H1 (cell line): ENCODE measurements at regions not wholly inside any gene's neighbourhood (a gene's known extent, or its start where the extent isn't known, plus 50 kb on each side); places are given as distances from the start of the nearest gene placed in this dataset.

Experiments used
- CTCF ChIA-PET: fragments of 300-600 bp; sonication (Branson Sonifier 250); formaldehyde crosslinking; loops from one replicate; lab custom pipeline; 2021; ENCODE audit not compliant: partially characterized antibody; lab: Charles Lee
- POLR2A ChIA-PET: fragments of 300-600 bp; sonication (Branson Sonifier 250); formaldehyde crosslinking; loops from one replicate; lab custom pipeline; 2021; ENCODE audit warnings: inconsistent platforms; ENCODE audit not compliant: partially characterized antibody; lab: Charles Lee
- DNase-seq, 2 experiments: peaks; one replicate each; pipeline versions ENCODE4 v3.0.0 to v3.0.0-alpha.2; 2010 to 2022; ENCODE audit warnings: low spot score in 2 of 2, low read depth in 1 of 2, mixed read lengths in 1 of 2
- FAIRE-seq: peaks from 2 replicates; lab custom pipeline; 2011; peaks lifted over from hg19 to GRCh38; lab: Jason Lieb, UNC
- H2AFZ ChIP-seq: 2 replicates; pipeline ENCODE4 v1.8.1; 2012; ENCODE audit warnings: low read length, inconsistent platforms
- H2AK5ac ChIP-seq: 2 replicates; pipeline ENCODE4 v1.6.1; 2013; ENCODE audit warnings: low read depth, low read length
- H2BK120ac ChIP-seq: replicated peaks from 2 replicates; pipeline ENCODE3; 2013; ENCODE audit warnings: low read depth, low read length, inconsistent platforms
- H2BK12ac ChIP-seq: 2 replicates; pipeline ENCODE4 v1.6.1; 2013; ENCODE audit warnings: low read depth, low read length
- H2BK15ac ChIP-seq: 2 replicates; pipeline ENCODE4 v1.6.1; 2013; ENCODE audit warnings: low read length
- H2BK20ac ChIP-seq: 2 replicates; pipeline ENCODE4 v1.6.1; 2013; ENCODE audit warnings: low read length
- H2BK5ac ChIP-seq: 2 replicates; pipeline ENCODE4 v1.6.1; 2013; ENCODE audit warnings: low read depth, low read length
- H3K14ac ChIP-seq: 2 replicates; pipeline ENCODE4 v1.6.1; 2013; ENCODE audit warnings: inconsistent platforms; ENCODE audit not compliant: insufficient read length
- H3K18ac ChIP-seq: 2 replicates; pipeline ENCODE4 v1.6.1; 2013; ENCODE audit warnings: low read length; ENCODE audit errors: extremely low read depth
- H3K23ac ChIP-seq: 2 replicates; pipeline ENCODE4 v1.6.1; 2013; ENCODE audit warnings: inconsistent platforms; ENCODE audit not compliant: insufficient read length
- H3K23me2 ChIP-seq: 2 replicates; pipeline ENCODE4 v1.6.1; 2013; ENCODE audit warnings: low read depth, low read length
- H3K27ac ChIP-seq: 2 replicates; pipeline ENCODE4 v1.6.1; 2011; ENCODE audit warnings: low read depth, low read length, inconsistent platforms
- H3K27me3 ChIP-seq, 4 experiments: replicated peaks in 1 of 4; 1 replicate in 1 of 4; 2 replicates in 3 of 4; pipeline versions ENCODE4 v1.6.1 to v1.8.1; 2011 to 2013; ENCODE audit warnings: low read length in 3 of 4, mild to moderate bottlenecking in 3 of 4, inconsistent platforms in 2 of 4, mixed read lengths in 2 of 4, moderate library complexity in 1 of 4; ENCODE audit not compliant: control insufficient read depth in 3 of 4, insufficient read depth in 3 of 4; ENCODE audit errors: extremely low read depth in 1 of 4
- H3K36me3 ChIP-seq, 4 experiments: 2 replicates each; pipeline versions ENCODE4 v1.6.1 to v1.8.1; 2011 to 2013; ENCODE audit warnings: mild to moderate bottlenecking in 4 of 4, low read length in 3 of 4, moderate library complexity in 2 of 4, control low read depth in 1 of 4, inconsistent platforms in 1 of 4; ENCODE audit not compliant: insufficient read depth in 4 of 4, control insufficient read depth in 2 of 4
- H3K4ac ChIP-seq: replicated peaks from 2 replicates; pipeline ENCODE3; 2013; ENCODE audit warnings: low read length, low read depth, mixed read lengths, inconsistent platforms; ENCODE audit not compliant: insufficient read length
- H3K4me1 ChIP-seq, 4 experiments: replicated peaks in 1 of 4; 1 replicate in 1 of 4; 2 replicates in 3 of 4; pipeline versions ENCODE4 v1.6.1 to v1.8.1; 2011 to 2013; ENCODE audit warnings: low read length in 3 of 4, inconsistent platforms in 2 of 4, mixed read lengths in 1 of 4; ENCODE audit not compliant: insufficient read depth in 4 of 4, control insufficient read depth in 3 of 4
- H3K4me2 ChIP-seq, 2 experiments: 2 replicates each; pipeline versions ENCODE4 v1.6.1 to v1.8.1; 2011 to 2013; ENCODE audit warnings: low read depth in 2 of 2, low read length in 2 of 2, control low read depth in 1 of 2, inconsistent platforms in 1 of 2, mild to moderate bottlenecking in 1 of 2; ENCODE audit not compliant: insufficient read depth in 1 of 2
- H3K4me3 ChIP-seq, 4 experiments: fragments of 200-600, 300-600 bp in 1 of 4; sonication (generic), shearing (Covaris generic), sonication (Bioruptor Twin) in 1 of 4; 2 replicates each; pipeline versions ENCODE4 v1.5.1 to v1.8.1; 2011 to 2016; ENCODE audit warnings: low read length in 4 of 4, low read depth in 3 of 4, control low read depth in 2 of 4, inconsistent platforms in 2 of 4, mild to moderate bottlenecking in 2 of 4, mixed read lengths in 1 of 4, moderate library complexity in 1 of 4; ENCODE audit not compliant: insufficient read depth in 2 of 4; ENCODE audit errors: extremely low read depth in 1 of 4
- H3K56ac ChIP-seq: replicated peaks from 2 replicates; pipeline ENCODE3; 2013; ENCODE audit warnings: low read depth, mild to moderate bottlenecking, mixed read lengths, low read length, inconsistent platforms; ENCODE audit not compliant: insufficient read length
- H3K79me1 ChIP-seq: 2 replicates; pipeline ENCODE4 v1.6.1; 2013; ENCODE audit warnings: low read depth, low read length, control low read depth
- H3K79me2 ChIP-seq, 2 experiments: 2 replicates each; pipeline versions ENCODE4 v1.6.1 to v1.8.1; 2012 to 2013; ENCODE audit warnings: low read length in 2 of 2, mild to moderate bottlenecking in 2 of 2, inconsistent platforms in 1 of 2; ENCODE audit not compliant: insufficient read depth in 2 of 2, control insufficient read depth in 1 of 2
- H3K9ac ChIP-seq, 4 experiments: replicated peaks in 1 of 4; 1 replicate in 1 of 4; 2 replicates in 3 of 4; pipeline versions ENCODE4 v1.6.1 to v1.8.1; 2011 to 2013; ENCODE audit warnings: low read depth in 3 of 4, low read length in 3 of 4, control low read depth in 2 of 4, mild to moderate bottlenecking in 2 of 4, moderate library complexity in 2 of 4, inconsistent platforms in 1 of 4; ENCODE audit errors: extremely low read depth in 1 of 4
- H3K9me3 ChIP-seq, 2 experiments: 2 replicates each; pipeline versions ENCODE4 v1.6.1 to v1.8.1; 2012 to 2013; ENCODE audit warnings: mild to moderate bottlenecking in 2 of 2, moderate library complexity in 2 of 2, control low read depth in 1 of 2, inconsistent platforms in 1 of 2, low read depth in 1 of 2, low read length in 1 of 2, mixed read lengths in 1 of 2; ENCODE audit not compliant: insufficient read depth in 2 of 2
- H4K20me1 ChIP-seq, 2 experiments: replicated peaks in 1 of 2; 2 replicates each; pipeline versions ENCODE3 to v1.8.1; 2011 to 2013; ENCODE audit warnings: inconsistent platforms in 2 of 2, low read length in 2 of 2, mild to moderate bottlenecking in 1 of 2; ENCODE audit not compliant: insufficient read depth in 2 of 2, control insufficient read depth in 1 of 2
- H4K5ac ChIP-seq: 2 replicates; pipeline ENCODE4 v1.6.1; 2013; ENCODE audit warnings: low read length, low read depth, mixed read lengths, inconsistent platforms; ENCODE audit not compliant: insufficient read length
- H4K8ac ChIP-seq: 2 replicates; pipeline ENCODE4 v1.8.0; 2013; ENCODE audit warnings: mild to moderate bottlenecking, moderate library complexity, low read length, inconsistent platforms; ENCODE audit not compliant: insufficient read depth; ENCODE audit errors: extremely low read depth
- H4K91ac ChIP-seq: replicated peaks from 2 replicates; pipeline ENCODE3; 2013; ENCODE audit warnings: low read length, mixed read lengths, inconsistent platforms; ENCODE audit not compliant: insufficient read length
- BRCA1 ChIP-seq: IDR thresholded peaks from 2 replicates; pipeline ENCODE4 v1.6.1; 2012; ENCODE audit warnings: low read depth, low read length, improper control_type of control experiment
- CHD1 ChIP-seq: IDR thresholded peaks from 2 replicates; pipeline ENCODE4 v1.6.1; 2012; ENCODE audit warnings: low read depth, low read length, improper control_type of control experiment
- HDAC2 ChIP-seq, 2 experiments: fragments of 300-600 bp in 1 of 2; sonication (generic) in 1 of 2; IDR thresholded peaks; 2 replicates each; pipeline ENCODE4 v1.6.1; 2011 to 2012; ENCODE audit warnings: low read depth in 2 of 2, low read length in 2 of 2, mild to moderate bottlenecking in 2 of 2, moderate library complexity in 2 of 2, borderline replicate concordance in 1 of 2, inconsistent platforms in 1 of 2
- HDAC6 ChIP-seq: IDR thresholded peaks from one replicate; pipeline ENCODE4 v1.7.1; 2012; ENCODE audit warnings: low read depth, mild to moderate bottlenecking, inconsistent platforms, low read length, moderate library complexity
- JUN ChIP-seq: IDR thresholded peaks from 2 replicates; pipeline ENCODE4 v1.6.1; 2011; ENCODE audit warnings: low read depth, mild to moderate bottlenecking, improper control_type of control experiment, low read length
- KDM4A ChIP-seq: IDR thresholded peaks from one replicate; pipeline ENCODE4 v1.7.1; 2012; ENCODE audit warnings: low read depth, mild to moderate bottlenecking, moderate library complexity, low read length, inconsistent platforms; ENCODE audit not compliant: severe bottlenecking
- NANOG ChIP-seq: IDR thresholded peaks from 2 replicates; pipeline ENCODE4 v1.6.1; 2011; ENCODE audit warnings: low read length, low read depth, mild to moderate bottlenecking, inconsistent platforms; ENCODE audit not compliant: insufficient read depth, poor library complexity, severe bottlenecking
- POLR2A ChIP-seq, 2 experiments: IDR thresholded peaks; 1 replicate in 1 of 2; 2 replicates in 1 of 2; pipeline ENCODE4 v1.6.1; 2011; ENCODE audit warnings: low read depth in 2 of 2, low read length in 2 of 2, mild to moderate bottlenecking in 2 of 2; ENCODE audit errors: control extremely low read depth in 1 of 2
- POU5F1 ChIP-seq: IDR thresholded peaks from 2 replicates; pipeline ENCODE4 v1.6.1; 2011; ENCODE audit warnings: low read depth, mild to moderate bottlenecking, low read length, moderate library complexity
- SAP30 ChIP-seq: fragments of 300-600 bp; sonication (generic); IDR thresholded peaks from 2 replicates; pipeline ENCODE4 v1.7.1; 2012; ENCODE audit warnings: low read length, moderate library complexity, mild to moderate bottlenecking, inconsistent platforms; ENCODE audit not compliant: insufficient read depth, insufficient replicate concordance
- SIX5 ChIP-seq: IDR thresholded peaks from 2 replicates; pipeline ENCODE4 v1.6.1; 2011; ENCODE audit warnings: mild to moderate bottlenecking, low read depth, low read length
- SP1 ChIP-seq: IDR thresholded peaks from 2 replicates; pipeline ENCODE4 v1.6.1; 2011; ENCODE audit warnings: low read depth, low read length
- TAF1 ChIP-seq: IDR thresholded peaks from 2 replicates; pipeline ENCODE4 v1.6.1; 2011; ENCODE audit warnings: mild to moderate bottlenecking, low read depth, low read length
- TAF7 ChIP-seq: optimal IDR thresholded peaks from 2 replicates; pipeline ENCODE3; 2011; ENCODE audit warnings: low read depth, mild to moderate bottlenecking, inconsistent platforms, low read length, moderate library complexity, borderline replicate concordance
- TBP ChIP-seq: IDR thresholded peaks from 2 replicates; pipeline ENCODE4 v1.6.1; 2011; ENCODE audit warnings: low read depth, low read length, improper control_type of control experiment
- YY1 ChIP-seq: IDR thresholded peaks from 2 replicates; pipeline ENCODE4 v1.6.1; 2011; ENCODE audit warnings: low read depth, mild to moderate bottlenecking, low read length
- WGBS, 2 experiments: shearing (Covaris generic) in 1 of 2; methylation state at CpG; one replicate each; pipeline versions ENCODE4 v1.1.6 to v1.1.7; 2013 to 2015; ENCODE audit warnings: low lambda C conversion rate in 2 of 2, mixed read lengths in 2 of 2, inconsistent platforms in 1 of 2, low coverage in 1 of 2, missing lambda C conversion rate in 1 of 2; ENCODE audit not compliant: insufficient replicate concordance in 2 of 2, insufficient coverage in 1 of 2, insufficient read length in 1 of 2; ENCODE audit errors: extremely low coverage in 1 of 2, missing lambda C conversion rate in 1 of 2; 5-methylcytosine and 5-hydroxymethylcytosine counted together

DNA sequence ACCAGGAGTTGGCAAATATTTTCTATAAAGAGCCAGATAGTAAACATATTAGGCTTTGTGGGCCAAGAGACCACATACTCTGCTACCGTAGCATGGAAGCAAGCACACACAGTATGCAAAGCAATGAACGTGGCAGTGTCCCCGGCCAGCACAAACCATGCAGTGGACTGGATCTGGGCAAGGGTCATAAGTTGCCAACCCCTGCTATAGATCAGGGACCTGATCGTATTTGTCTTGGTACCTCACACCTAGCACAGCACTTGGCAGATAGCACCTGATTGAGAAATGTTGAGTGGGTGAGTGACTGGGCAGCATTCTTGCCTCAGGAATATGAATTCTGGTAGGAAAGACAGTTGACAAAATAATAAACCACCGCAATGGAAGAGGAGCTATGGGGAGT is 331.9 kb downstream of the FGFR2 start:
- Histone ChIP-seq H3K79me1 (no peaks in the 10 kb centered on the region), H3K36me3 (no peaks in the 10 kb centered on the region), H3K14ac (no peak overlapping the region), H2BK120ac (no peak overlapping the region), H3K27me3 (peaks cover 0 to 2% (median 0%) of the 10 kb centered on the region in 4 experiments; a peak in 1 of 7 replicates), H3K9me3 (no peaks in the 10 kb centered on the region), H2BK5ac (0 out of 2 replicates have a peak overlapping the region, but pooled peaks have one; percentile 18), H4K5ac (no peak overlapping the region), H4K20me1 (no peaks in the 10 kb centered on the region), H2AK5ac (no peak overlapping the region), H3K4me3 (no peak overlapping the region), H3K4ac (no peak overlapping the region), H2AFZ (no peak overlapping the region), H3K4me2 (no peak overlapping the region), H3K79me2 (0 out of 4 replicates have a peak, but pooled peaks cover 0 to 2% of the 10 kb centered on the region in 2 experiments), H3K4me1 (peaks cover 0 to 3% (median 2%) of the 10 kb centered on the region in 4 experiments; a peak in 2 of 7 replicates), H3K18ac (no peak overlapping the region), H3K27ac (no peak overlapping the region), H4K8ac (no peak overlapping the region), H3K23ac (no peak overlapping the region), H3K56ac (no peak overlapping the region), H4K91ac (no peak overlapping the region), H2BK15ac (no peak overlapping the region), H2BK12ac (no peak overlapping the region), H3K9ac (no peak overlapping the region), H3K23me2 (no peaks in the 10 kb centered on the region), H2BK20ac (no peak overlapping the region)
- ChIA-PET POLR2A (no interaction called here), CTCF (no interaction called here)
- DNase-seq (no peak), FAIRE-seq (no peak)
- 74% methylated on average over 5 of the region's 5 CpGs; no CpG with 5 or more reads in 1 of the 2 experiments for WGBS, 2 experiments
- TF ChIP-seq BRCA1: no peak
- TF ChIP-seq HDAC6: no peak
- no peak for TF ChIP-seq SAP30
- TF ChIP-seq TBP: no peak
- no peak for TF ChIP-seq JUN
- no peak for TF ChIP-seq POLR2A (IDR thresholded peaks at IDR 0.05; ENCODE audit: control extremely low read depth in 1 of 2, low read depth in 2 of 2, low read length in 2 of 2)
- TF ChIP-seq SP1: no peak
- no peak for TF ChIP-seq TAF1
- TF ChIP-seq YY1: no peak
- TF ChIP-seq NANOG: no peak
- no peak for TF ChIP-seq CHD1
- no peak for TF ChIP-seq TAF7
- TF ChIP-seq POU5F1: no peak
- TF ChIP-seq SIX5: no peak
- no peak for TF ChIP-seq KDM4A
- no peak for TF ChIP-seq HDAC2 (IDR thresholded peaks at IDR 0.05; ENCODE audit: borderline replicate concordance in 1 of 2, low read depth in 2 of 2, low read length in 2 of 2)
